Liver (tissue), 8 donors: ENCODE measurements at regions not wholly inside any gene's neighbourhood (a gene's known extent, or its start where the extent isn't known, plus 50 kb on each side); places are given as distances from the start of the nearest gene placed in this dataset.

ENCODE experiments used
- DNase-seq: peaks from one replicate; pipeline ENCODE4 v3.0.0-alpha.2; 2017; ENCODE audit warnings: low spot score
- H3K27ac ChIP-seq, 2 donors: one replicate each; pipeline ENCODE4 v1.7.0; 2013; ENCODE audit warnings: inconsistent platforms in 2 of 2, low read length in 2 of 2, control low read depth in 1 of 2, low read depth in 1 of 2, mild to moderate bottlenecking in 1 of 2
- H3K27me3 ChIP-seq, 4 donors: one replicate each; pipeline versions ENCODE4 v1.6.1 to v1.7.0; 2013; ENCODE audit warnings: low read length in 3 of 4, inconsistent platforms in 1 of 4, mild to moderate bottlenecking in 1 of 4, moderate library complexity in 1 of 4; ENCODE audit not compliant: control insufficient read depth in 4 of 4, insufficient read depth in 4 of 4
- H3K36me3 ChIP-seq, 4 donors: one replicate each; pipeline versions ENCODE4 v1.6.1 to v1.7.0; 2013; ENCODE audit warnings: low read length in 3 of 4, mild to moderate bottlenecking in 3 of 4, low read depth in 1 of 4, moderate library complexity in 1 of 4; ENCODE audit not compliant: control insufficient read depth in 4 of 4, insufficient read depth in 3 of 4
- H3K4me1 ChIP-seq, 4 donors: one replicate each; pipeline versions ENCODE4 v1.6.1 to v1.7.0; 2013; ENCODE audit warnings: low read length in 3 of 4, mild to moderate bottlenecking in 3 of 4, moderate library complexity in 1 of 4; ENCODE audit not compliant: control insufficient read depth in 4 of 4, insufficient read depth in 4 of 4
- H3K4me3 ChIP-seq, 3 donors: one replicate each; pipeline versions ENCODE4 v1.6.1 to v1.7.0; 2013; ENCODE audit warnings: low read length in 3 of 3, control low read depth in 1 of 3, low read depth in 1 of 3, mild to moderate bottlenecking in 1 of 3
- H3K9ac ChIP-seq, 2 donors: one replicate each; pipeline ENCODE4 v1.7.0; 2013; ENCODE audit warnings: low read length in 2 of 2, mild to moderate bottlenecking in 2 of 2, moderate library complexity in 2 of 2, control low read depth in 1 of 2, low read depth in 1 of 2
- H3K9me3 ChIP-seq, 4 donors: one replicate each; pipeline versions ENCODE4 v1.6.1 to v1.7.0; 2013; ENCODE audit warnings: low read length in 3 of 4; ENCODE audit not compliant: control insufficient read depth in 4 of 4
- EGR1 ChIP-seq, 2 donors: IDR thresholded peaks; 2 replicates each; pipeline ENCODE4 v1.6.1; 2016 to 2018; ENCODE audit warnings: antibody characterized with exemption in 2 of 2, low read depth in 2 of 2
- FOXA1 ChIP-seq: IDR thresholded peaks from 2 replicates; pipeline ENCODE4 v1.6.1; 2016; ENCODE audit warnings: antibody characterized with exemption
- FOXA2 ChIP-seq: IDR thresholded peaks from 2 replicates; pipeline ENCODE4 v1.6.1; 2016; ENCODE audit warnings: antibody characterized with exemption
- GABPA ChIP-seq, 2 donors: IDR thresholded peaks in 1 of 2; conservative IDR thresholded peaks in 1 of 2; 2 replicates each; pipeline ENCODE4 v1.6.1; 2016; ENCODE audit warnings: antibody characterized with exemption in 2 of 2, mild to moderate bottlenecking in 1 of 2, moderate library complexity in 1 of 2
- HNF4A ChIP-seq, 2 donors: conservative IDR thresholded peaks; 2 replicates each; pipeline ENCODE4 v1.6.1; 2016; ENCODE audit warnings: antibody characterized with exemption in 2 of 2, mild to moderate bottlenecking in 2 of 2
- HNF4G ChIP-seq: IDR thresholded peaks from 2 replicates; pipeline ENCODE4 v1.6.1; 2016; ENCODE audit warnings: antibody characterized with exemption
- JUND ChIP-seq, 2 donors: IDR thresholded peaks; 2 replicates each; pipeline ENCODE4 v1.6.1; 2016; ENCODE audit warnings: antibody characterized with exemption in 2 of 2
- NR2F2 ChIP-seq: IDR thresholded peaks from 2 replicates; pipeline ENCODE4 v1.6.1; 2016; ENCODE audit warnings: antibody characterized with exemption
- RAD21 ChIP-seq, 2 donors: IDR thresholded peaks; 2 replicates each; pipeline ENCODE4 v1.6.1; 2016; ENCODE audit warnings: antibody characterized with exemption in 2 of 2, mild to moderate bottlenecking in 2 of 2
- RXRA ChIP-seq, 2 donors: IDR thresholded peaks; 2 replicates each; pipeline ENCODE4 v1.6.1; 2017 to 2018; ENCODE audit warnings: antibody characterized with exemption in 2 of 2, mild to moderate bottlenecking in 1 of 2
- SP1 ChIP-seq: IDR thresholded peaks from 2 replicates; pipeline ENCODE4 v1.6.1; 2018; ENCODE audit warnings: antibody characterized with exemption, mild to moderate bottlenecking
- TAF1 ChIP-seq: conservative IDR thresholded peaks from 2 replicates; pipeline ENCODE4 v1.6.1; 2016; ENCODE audit warnings: antibody characterized with exemption, mild to moderate bottlenecking
- YY1 ChIP-seq: IDR thresholded peaks from 2 replicates; pipeline ENCODE4 v1.6.1; 2016; ENCODE audit warnings: antibody characterized with exemption, mild to moderate bottlenecking
- WGBS: extraction: QIAGEN DNeasy Blood & Tissue Kit; methylation state at CpG from one replicate; pipeline ENCODE4 v1.1.7; 2013; 5-methylcytosine and 5-hydroxymethylcytosine counted together
- TF ChIP-seq, protein P1 (sequence below): IDR thresholded peaks from 2 replicates; pipeline ENCODE4 v1.6.1; 2016; ENCODE audit warnings: antibody characterized with exemption
- TF ChIP-seq, protein P2 (sequence below): IDR thresholded peaks from 2 replicates; pipeline ENCODE4 v1.6.1; 2016; ENCODE audit warnings: antibody characterized with exemption
- TF ChIP-seq, protein P3 (sequence below): IDR thresholded peaks from 2 replicates; pipeline ENCODE4 v1.6.1; 2016; ENCODE audit warnings: antibody characterized with exemption
- TF ChIP-seq, protein P4 (sequence below): IDR thresholded peaks from 2 replicates; pipeline ENCODE4 v1.6.1; 2016; ENCODE audit warnings: antibody characterized with exemption, mild to moderate bottlenecking
- TF ChIP-seq, protein P5 (sequence below): fragments of 150-350 bp; IDR thresholded peaks from 2 replicates; pipeline ENCODE4 v1.5.1; 2017; ENCODE audit warnings: improper control_type of control experiment, low read depth, low read length; ENCODE audit not compliant: missing input control
- donor health status: healthy.
- donor health status: healthy.
- donor health status: healthy.
- donor health status: healthy.
- donor health status: healthy.

DNA sequence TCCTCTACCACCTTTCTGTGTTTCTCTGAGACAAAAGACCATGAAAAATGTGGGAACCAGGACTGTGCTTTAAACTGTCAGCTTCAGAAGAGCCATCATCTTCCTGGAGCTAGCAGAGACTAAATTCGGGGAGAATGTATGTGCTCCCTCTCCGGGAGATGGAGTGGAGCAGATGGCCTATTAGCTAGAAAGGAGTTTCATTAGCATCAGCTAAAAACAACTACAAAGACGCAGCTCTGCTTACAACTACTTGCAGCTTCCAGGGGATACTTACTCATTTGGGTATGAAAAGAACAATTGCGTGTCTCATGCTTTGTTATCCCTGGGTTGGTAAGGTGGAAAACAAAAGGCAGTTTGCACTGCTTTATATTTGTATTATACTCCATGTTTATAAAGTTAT, 159.6 kb downstream of the MFSD1 start (continued):
- TF ChIP-seq, protein P1, sequence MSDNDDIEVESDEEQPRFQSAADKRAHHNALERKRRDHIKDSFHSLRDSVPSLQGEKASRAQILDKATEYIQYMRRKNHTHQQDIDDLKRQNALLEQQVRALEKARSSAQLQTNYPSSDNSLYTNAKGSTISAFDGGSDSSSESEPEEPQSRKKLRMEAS, result no peak
- TF ChIP-seq NR2F2 (no peak), EGR1 (IDR thresholded peaks at IDR 0.05; ENCODE audit: low read depth in 2 of 2) (no peak)

DNA sequence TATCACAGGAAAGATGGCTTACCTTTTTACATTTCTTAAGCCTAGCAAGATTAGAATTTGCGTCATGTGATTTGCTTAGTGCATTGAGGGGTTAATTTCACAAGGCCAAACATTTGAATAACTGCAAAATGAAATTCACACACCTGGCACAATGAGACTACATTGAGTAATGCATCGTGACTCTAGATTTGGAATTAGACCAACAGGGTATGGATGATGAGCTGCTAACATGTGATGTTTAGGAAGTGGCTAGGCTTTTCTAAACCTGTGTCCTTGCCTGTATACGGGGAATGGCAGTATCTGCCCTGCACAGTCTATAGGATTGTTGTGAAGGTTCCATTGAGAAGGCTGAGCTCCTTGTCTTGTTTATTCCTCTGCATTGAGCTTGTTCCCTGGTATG, 160.1 kb downstream of the MFSD1 start:
- 54% methylated on average over 3 of the region's 3 CpGs for WGBS
- no peak overlapping the region for H3K27ac ChIP-seq

More for the DNA sequence above, 160.1 kb downstream of the MFSD1 start:
- Histone ChIP-seq H3K9ac (no peak overlapping the region), H3K36me3 (no peaks in the 10 kb centered on the region), H3K4me3 (no peak overlapping the region), H3K4me1 (no peaks in the 10 kb centered on the region), H3K27me3 (no peaks in the 10 kb centered on the region), H3K9me3 (peaks cover 0 to under 1% (median 0%) of the 10 kb centered on the region in 4 donors)
- no peak for TF ChIP-seq EGR1 (IDR thresholded peaks at IDR 0.05; ENCODE audit: low read depth in 2 of 2)
- TF ChIP-seq HNF4G, result no peak
- TF ChIP-seq JUND (IDR thresholded peaks at IDR 0.05), result no peak
- TF ChIP-seq SP1, result no peak
- no peak for TF ChIP-seq RXRA (IDR thresholded peaks at IDR 0.05)
- no peak for TF ChIP-seq GABPA (IDR thresholded peaks at IDR 0.05 in 1 of 2, conservative IDR thresholded peaks at IDR 0.05 in 1 of 2)
- TF ChIP-seq RAD21 (IDR thresholded peaks at IDR 0.05), result no peak
- no peak for TF ChIP-seq YY1
- TF ChIP-seq FOXA1, result no peak
- TF ChIP-seq NR2F2, result no peak
- TF ChIP-seq, protein P2, sequence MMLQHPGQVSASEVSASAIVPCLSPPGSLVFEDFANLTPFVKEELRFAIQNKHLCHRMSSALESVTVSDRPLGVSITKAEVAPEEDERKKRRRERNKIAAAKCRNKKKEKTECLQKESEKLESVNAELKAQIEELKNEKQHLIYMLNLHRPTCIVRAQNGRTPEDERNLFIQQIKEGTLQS, result no peak
- TF ChIP-seq FOXA2, result no peak
- TF ChIP-seq, protein P3, sequence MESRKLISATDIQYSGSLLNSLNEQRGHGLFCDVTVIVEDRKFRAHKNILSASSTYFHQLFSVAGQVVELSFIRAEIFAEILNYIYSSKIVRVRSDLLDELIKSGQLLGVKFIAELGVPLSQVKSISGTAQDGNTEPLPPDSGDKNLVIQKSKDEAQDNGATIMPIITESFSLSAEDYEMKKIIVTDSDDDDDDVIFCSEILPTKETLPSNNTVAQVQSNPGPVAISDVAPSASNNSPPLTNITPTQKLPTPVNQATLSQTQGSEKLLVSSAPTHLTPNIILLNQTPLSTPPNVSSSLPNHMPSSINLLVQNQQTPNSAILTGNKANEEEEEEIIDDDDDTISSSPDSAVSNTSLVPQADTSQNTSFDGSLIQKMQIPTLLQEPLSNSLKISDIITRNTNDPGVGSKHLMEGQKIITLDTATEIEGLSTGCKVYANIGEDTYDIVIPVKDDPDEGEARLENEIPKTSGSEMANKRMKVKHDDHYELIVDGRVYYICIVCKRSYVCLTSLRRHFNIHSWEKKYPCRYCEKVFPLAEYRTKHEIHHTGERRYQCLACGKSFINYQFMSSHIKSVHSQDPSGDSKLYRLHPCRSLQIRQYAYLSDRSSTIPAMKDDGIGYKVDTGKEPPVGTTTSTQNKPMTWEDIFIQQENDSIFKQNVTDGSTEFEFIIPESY, result no peak
- TF ChIP-seq, protein P4, sequence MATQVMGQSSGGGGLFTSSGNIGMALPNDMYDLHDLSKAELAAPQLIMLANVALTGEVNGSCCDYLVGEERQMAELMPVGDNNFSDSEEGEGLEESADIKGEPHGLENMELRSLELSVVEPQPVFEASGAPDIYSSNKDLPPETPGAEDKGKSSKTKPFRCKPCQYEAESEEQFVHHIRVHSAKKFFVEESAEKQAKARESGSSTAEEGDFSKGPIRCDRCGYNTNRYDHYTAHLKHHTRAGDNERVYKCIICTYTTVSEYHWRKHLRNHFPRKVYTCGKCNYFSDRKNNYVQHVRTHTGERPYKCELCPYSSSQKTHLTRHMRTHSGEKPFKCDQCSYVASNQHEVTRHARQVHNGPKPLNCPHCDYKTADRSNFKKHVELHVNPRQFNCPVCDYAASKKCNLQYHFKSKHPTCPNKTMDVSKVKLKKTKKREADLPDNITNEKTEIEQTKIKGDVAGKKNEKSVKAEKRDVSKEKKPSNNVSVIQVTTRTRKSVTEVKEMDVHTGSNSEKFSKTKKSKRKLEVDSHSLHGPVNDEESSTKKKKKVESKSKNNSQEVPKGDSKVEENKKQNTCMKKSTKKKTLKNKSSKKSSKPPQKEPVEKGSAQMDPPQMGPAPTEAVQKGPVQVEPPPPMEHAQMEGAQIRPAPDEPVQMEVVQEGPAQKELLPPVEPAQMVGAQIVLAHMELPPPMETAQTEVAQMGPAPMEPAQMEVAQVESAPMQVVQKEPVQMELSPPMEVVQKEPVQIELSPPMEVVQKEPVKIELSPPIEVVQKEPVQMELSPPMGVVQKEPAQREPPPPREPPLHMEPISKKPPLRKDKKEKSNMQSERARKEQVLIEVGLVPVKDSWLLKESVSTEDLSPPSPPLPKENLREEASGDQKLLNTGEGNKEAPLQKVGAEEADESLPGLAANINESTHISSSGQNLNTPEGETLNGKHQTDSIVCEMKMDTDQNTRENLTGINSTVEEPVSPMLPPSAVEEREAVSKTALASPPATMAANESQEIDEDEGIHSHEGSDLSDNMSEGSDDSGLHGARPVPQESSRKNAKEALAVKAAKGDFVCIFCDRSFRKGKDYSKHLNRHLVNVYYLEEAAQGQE, result no peak
- no peak for TF ChIP-seq HNF4A (conservative IDR thresholded peaks at IDR 0.05)
- TF ChIP-seq, protein P5, sequence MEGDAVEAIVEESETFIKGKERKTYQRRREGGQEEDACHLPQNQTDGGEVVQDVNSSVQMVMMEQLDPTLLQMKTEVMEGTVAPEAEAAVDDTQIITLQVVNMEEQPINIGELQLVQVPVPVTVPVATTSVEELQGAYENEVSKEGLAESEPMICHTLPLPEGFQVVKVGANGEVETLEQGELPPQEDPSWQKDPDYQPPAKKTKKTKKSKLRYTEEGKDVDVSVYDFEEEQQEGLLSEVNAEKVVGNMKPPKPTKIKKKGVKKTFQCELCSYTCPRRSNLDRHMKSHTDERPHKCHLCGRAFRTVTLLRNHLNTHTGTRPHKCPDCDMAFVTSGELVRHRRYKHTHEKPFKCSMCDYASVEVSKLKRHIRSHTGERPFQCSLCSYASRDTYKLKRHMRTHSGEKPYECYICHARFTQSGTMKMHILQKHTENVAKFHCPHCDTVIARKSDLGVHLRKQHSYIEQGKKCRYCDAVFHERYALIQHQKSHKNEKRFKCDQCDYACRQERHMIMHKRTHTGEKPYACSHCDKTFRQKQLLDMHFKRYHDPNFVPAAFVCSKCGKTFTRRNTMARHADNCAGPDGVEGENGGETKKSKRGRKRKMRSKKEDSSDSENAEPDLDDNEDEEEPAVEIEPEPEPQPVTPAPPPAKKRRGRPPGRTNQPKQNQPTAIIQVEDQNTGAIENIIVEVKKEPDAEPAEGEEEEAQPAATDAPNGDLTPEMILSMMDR, result no peak
- TF ChIP-seq, protein P1, result no peak
- no peak for TF ChIP-seq TAF1
- DNase-seq, result no peak
